ENCODE measurements at regions not wholly inside any gene's neighbourhood (a gene's known extent, or its start where the extent isn't known, plus 50 kb on each side); places are given as distances from the start of the nearest gene placed in this dataset.

- TF ChIP-seq EP300 (IDR thresholded peaks at IDR 0.05) = no peak
- no peak for TF ChIP-seq POLR2A (IDR thresholded peaks at IDR 0.05)
Observed at GRCh38 chr4:97121493-97121892, 1021.8 kb downstream of the STPG2 start.

Measured in suprapubic skin (tissue), 2 donors.